Vagina (tissue), 2 donors: ENCODE measurements at regions not wholly inside any gene's neighbourhood (a gene's known extent, or its start where the extent isn't known, plus 50 kb on each side); places are given as distances from the start of the nearest gene placed in this dataset.

ENCODE experiments used
- DNase-seq, 2 donors: peaks; one replicate each; pipeline ENCODE4 v3.0.0-alpha.2; 2017; ENCODE audit errors: extremely low spot score in 2 of 2
- H3K27ac ChIP-seq: fragments of 200-600 bp; sonication (generic); one replicate; pipeline ENCODE4 v1.5.1; 2019
- H3K27me3 ChIP-seq: fragments of 200-600 bp; sonication (generic); one replicate; pipeline ENCODE4 v1.5.1; 2019
- H3K36me3 ChIP-seq, 2 donors: fragments of 200-600 bp; sonication (generic); one replicate each; pipeline ENCODE4 v1.5.1; 2017 to 2019
- H3K4me1 ChIP-seq: fragments of 200-600 bp; sonication (generic); one replicate; pipeline ENCODE4 v1.5.1; 2019
- H3K4me3 ChIP-seq, 2 donors: fragments of 200-600 bp; sonication (generic); 1 replicate in 1 of 2; 2 replicates in 1 of 2; pipeline ENCODE4 v1.5.1; 2016 to 2019
- H3K9me3 ChIP-seq: fragments of 200-600 bp; sonication (generic); one replicate; pipeline ENCODE4 v1.5.1; 2019
- POLR2A ChIP-seq, 2 donors: fragments of 450-650 bp; IDR thresholded peaks; one replicate each; pipeline ENCODE4 v1.6.1; 2017; ENCODE audit warnings: antibody characterized with exemption in 2 of 2, mild to moderate bottlenecking in 2 of 2, moderate library complexity in 2 of 2
- POLR2AphosphoS5 ChIP-seq, 2 donors: sonication (generic); formaldehyde crosslinking; IDR thresholded peaks; one replicate each; pipeline ENCODE4 v1.9.0; 2017; ENCODE audit warnings: antibody characterized with exemption in 2 of 2, mild to moderate bottlenecking in 2 of 2, low read depth in 1 of 2; ENCODE audit not compliant: insufficient read depth in 1 of 2
- intact Hi-C: fragments of 100-400 bp; cut with DNase I; formaldehyde crosslinking; loops from one replicate; pipeline ENCODE4 v1.15.1; 2023
- TF ChIP-seq, protein P1 (sequence below), 3 experiments: fragments of 450-650 bp in 2 of 3; fragments of 200-600 bp in 1 of 3; sonication (generic) in 1 of 3; IDR thresholded peaks; one replicate each; pipeline ENCODE4 v1.5.1; 2017 to 2019; ENCODE audit warnings: antibody characterized with exemption in 3 of 3, mild to moderate bottlenecking in 2 of 3, moderate library complexity in 2 of 3

DNA sequence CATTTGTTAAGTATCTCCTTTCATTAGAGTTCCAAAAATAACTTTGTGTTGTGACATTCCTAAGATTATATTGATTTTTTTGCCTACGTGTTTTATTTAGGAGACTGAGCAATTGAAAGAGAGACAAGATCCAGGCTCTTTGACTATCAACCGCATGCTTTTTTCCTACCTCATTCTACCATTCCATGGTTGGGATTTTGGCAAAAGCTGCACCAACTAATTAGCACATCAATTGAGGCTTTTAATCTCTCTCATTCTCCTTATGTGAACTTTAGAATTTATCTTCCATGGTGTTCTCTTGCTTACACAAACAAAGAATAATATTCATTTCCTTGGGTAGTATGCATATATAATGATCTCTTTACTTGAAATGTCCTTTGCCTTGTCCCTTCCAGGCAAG lies 338.7 kb upstream of the SMC2 start:
- no peaks in the 10 kb centered on the region for H3K27me3 ChIP-seq
- intact Hi-C loops: no loop called here
- no peak overlapping the region for H3K27ac ChIP-seq
- no peak overlapping the region for H3K4me3 ChIP-seq
- no peaks in the 10 kb centered on the region for H3K4me1 ChIP-seq
- no peak for DNase-seq
- H3K36me3 ChIP-seq: no peaks in the 10 kb centered on the region
- no peaks in the 10 kb centered on the region for H3K9me3 ChIP-seq
- TF ChIP-seq POLR2A (IDR thresholded peaks at IDR 0.05): no peak
- no peak for TF ChIP-seq POLR2AphosphoS5 (IDR thresholded peaks at IDR 0.05; ENCODE audit: insufficient read depth in 1 of 2, low read depth in 1 of 2)
- TF ChIP-seq, protein P1, sequence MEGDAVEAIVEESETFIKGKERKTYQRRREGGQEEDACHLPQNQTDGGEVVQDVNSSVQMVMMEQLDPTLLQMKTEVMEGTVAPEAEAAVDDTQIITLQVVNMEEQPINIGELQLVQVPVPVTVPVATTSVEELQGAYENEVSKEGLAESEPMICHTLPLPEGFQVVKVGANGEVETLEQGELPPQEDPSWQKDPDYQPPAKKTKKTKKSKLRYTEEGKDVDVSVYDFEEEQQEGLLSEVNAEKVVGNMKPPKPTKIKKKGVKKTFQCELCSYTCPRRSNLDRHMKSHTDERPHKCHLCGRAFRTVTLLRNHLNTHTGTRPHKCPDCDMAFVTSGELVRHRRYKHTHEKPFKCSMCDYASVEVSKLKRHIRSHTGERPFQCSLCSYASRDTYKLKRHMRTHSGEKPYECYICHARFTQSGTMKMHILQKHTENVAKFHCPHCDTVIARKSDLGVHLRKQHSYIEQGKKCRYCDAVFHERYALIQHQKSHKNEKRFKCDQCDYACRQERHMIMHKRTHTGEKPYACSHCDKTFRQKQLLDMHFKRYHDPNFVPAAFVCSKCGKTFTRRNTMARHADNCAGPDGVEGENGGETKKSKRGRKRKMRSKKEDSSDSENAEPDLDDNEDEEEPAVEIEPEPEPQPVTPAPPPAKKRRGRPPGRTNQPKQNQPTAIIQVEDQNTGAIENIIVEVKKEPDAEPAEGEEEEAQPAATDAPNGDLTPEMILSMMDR (IDR thresholded peaks at IDR 0.05): no peak

DNA sequence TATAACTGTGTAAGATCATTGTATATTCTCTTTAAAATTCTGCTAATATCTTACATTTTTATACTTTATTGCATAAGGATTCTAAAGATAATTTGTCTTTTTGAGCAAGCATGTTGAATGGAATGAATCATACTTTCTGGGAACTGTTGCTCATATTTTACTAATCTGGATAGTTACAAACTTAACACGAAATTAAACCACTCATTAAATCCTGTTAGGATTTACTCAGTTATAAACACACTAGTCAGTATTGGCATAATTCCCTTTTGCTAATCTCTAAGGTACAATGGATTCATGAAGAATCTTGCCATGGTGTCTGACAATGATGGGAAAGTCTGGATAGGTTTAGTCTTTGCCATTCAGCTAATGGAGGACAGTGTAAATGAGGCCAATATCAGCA lies 338.1 kb upstream of the SMC2 start:
- Histone ChIP-seq H3K4me1 (no peaks in the 10 kb centered on the region), H3K9me3 (no peaks in the 10 kb centered on the region), H3K4me3 (no peak overlapping the region), H3K27ac (no peak overlapping the region), H3K36me3 (no peaks in the 10 kb centered on the region), H3K27me3 (no peaks in the 10 kb centered on the region)
- TF ChIP-seq, protein P1 (IDR thresholded peaks at IDR 0.05): no peak
- TF ChIP-seq POLR2AphosphoS5 (IDR thresholded peaks at IDR 0.05; ENCODE audit: insufficient read depth in 1 of 2, low read depth in 1 of 2): no peak
- no peak for DNase-seq
- intact Hi-C loops: no loop called here

GRCh38 chr9:103757062-103757461 lies 337.0 kb upstream of the SMC2 start:
- H3K36me3 ChIP-seq: no peaks in the 10 kb centered on the region
- TF ChIP-seq, protein P1 (IDR thresholded peaks at IDR 0.05): no peak
- TF ChIP-seq POLR2AphosphoS5 (IDR thresholded peaks at IDR 0.05; ENCODE audit: insufficient read depth in 1 of 2, low read depth in 1 of 2): no peak
- no peak for TF ChIP-seq POLR2A (IDR thresholded peaks at IDR 0.05)
- H3K27ac ChIP-seq: no peak overlapping the region
- no peaks in the 10 kb centered on the region for H3K27me3 ChIP-seq
- H3K4me3 ChIP-seq: no peak overlapping the region
- H3K4me1 ChIP-seq: no peaks in the 10 kb centered on the region
- no peak for DNase-seq
- intact Hi-C loops: no loop called here
- H3K9me3 ChIP-seq: no peaks in the 10 kb centered on the region

DNA sequence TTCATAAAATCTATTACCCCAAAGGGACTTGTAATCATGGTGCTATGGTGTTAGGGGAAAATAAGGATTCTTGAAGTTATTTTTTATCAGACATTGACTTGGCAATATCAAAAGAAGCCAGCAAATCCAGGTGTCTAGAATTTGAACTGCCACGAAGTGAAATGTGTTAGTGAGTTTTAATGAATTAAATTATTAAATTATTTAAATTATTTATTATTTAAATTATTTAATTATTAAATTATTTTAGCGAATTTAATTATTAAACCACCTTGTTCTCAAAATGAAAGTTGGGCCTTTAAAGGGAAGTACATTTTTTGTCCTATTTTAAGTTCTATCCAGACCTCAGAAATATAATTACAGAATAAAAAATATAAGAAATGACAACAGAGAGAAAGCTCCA lies 332.6 kb upstream of the SMC2 start:
- TF ChIP-seq POLR2AphosphoS5 (IDR thresholded peaks at IDR 0.05; ENCODE audit: insufficient read depth in 1 of 2, low read depth in 1 of 2) (no peak), POLR2A (IDR thresholded peaks at IDR 0.05) (no peak)
- TF ChIP-seq, protein P1 (IDR thresholded peaks at IDR 0.05): no peak

DNA sequence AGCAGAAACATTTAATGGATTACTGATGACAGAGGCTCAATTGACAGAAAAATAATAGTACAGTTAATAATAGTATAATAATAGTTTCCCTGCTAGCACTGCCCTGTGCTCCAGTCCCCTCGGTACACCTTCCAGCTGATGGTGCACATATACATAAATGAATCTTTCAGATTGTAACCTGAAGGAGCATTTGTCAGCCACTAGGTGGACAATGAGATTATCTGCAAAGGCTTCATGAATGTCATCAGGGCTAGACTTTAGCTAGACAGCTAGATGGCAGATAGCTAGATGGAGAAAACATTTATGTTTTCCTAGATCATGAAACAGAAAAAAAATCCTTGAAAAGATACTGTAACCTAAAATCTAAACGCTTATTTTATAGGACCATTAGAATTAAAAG lies 304.4 kb upstream of the SMC2 start:
- TF ChIP-seq POLR2A (IDR thresholded peaks at IDR 0.05): no peak
- Histone ChIP-seq H3K27me3 (no peaks in the 10 kb centered on the region), H3K36me3 (no peaks in the 10 kb centered on the region), H3K27ac (no peak overlapping the region), H3K4me3 (no peak overlapping the region), H3K9me3 (no peaks in the 10 kb centered on the region), H3K4me1 (no peaks in the 10 kb centered on the region)
- DNase-seq: no peak
- intact Hi-C loops: no loop called here

More for the DNA sequence above, 332.6 kb upstream of the SMC2 start:
- Histone ChIP-seq H3K9me3 (no peaks in the 10 kb centered on the region), H3K27me3 (no peaks in the 10 kb centered on the region), H3K27ac (no peak overlapping the region), H3K36me3 (no peaks in the 10 kb centered on the region), H3K4me3 (no peak overlapping the region), H3K4me1 (no peaks in the 10 kb centered on the region)
- intact Hi-C loops: no loop called here
- DNase-seq: no peak

GRCh38 chr9:103798620-103799019 lies 295.5 kb upstream of the SMC2 start:
- H3K36me3 ChIP-seq: no peaks in the 10 kb centered on the region
- no peak overlapping the region for H3K27ac ChIP-seq
- no peaks in the 10 kb centered on the region for H3K27me3 ChIP-seq
- TF ChIP-seq POLR2A (IDR thresholded peaks at IDR 0.05) (no peak), POLR2AphosphoS5 (IDR thresholded peaks at IDR 0.05; ENCODE audit: insufficient read depth in 1 of 2, low read depth in 1 of 2) (no peak)
- TF ChIP-seq, protein P1 (IDR thresholded peaks at IDR 0.05): no peak
- H3K4me3 ChIP-seq: no peak overlapping the region
- intact Hi-C loops: no loop called here
- H3K9me3 ChIP-seq: no peaks in the 10 kb centered on the region
- H3K4me1 ChIP-seq: no peaks in the 10 kb centered on the region
- DNase-seq: no peak
